ENCODE measurements at regions not wholly inside any gene's neighbourhood (a gene's known extent, or its start where the extent isn't known, plus 50 kb on each side); places are given as distances from the start of the nearest gene placed in this dataset.

GRCh38 chr9:107760469-107761242, 271.1 kb upstream of the KLF4 start:
- no peaks in the 10 kb centered on the region for H3K27me3 ChIP-seq (replicated peaks; ENCODE audit: control insufficient read depth, insufficient read depth, low read length)
- no peak overlapping the region for H3K4me3 ChIP-seq (ENCODE audit: low read length)
- no peak for DNase-seq (ENCODE audit: low read depth)

GRCh38 chr9:107759823-107760166, 270.2 kb upstream of the KLF4 start:
- Histone ChIP-seq H3K27me3 (replicated peaks; ENCODE audit: control insufficient read depth, insufficient read depth, low read length) (no peaks in the 10 kb centered on the region), H3K9me3 (ENCODE audit: control insufficient read depth, low read length) (peaks cover 6% of the 10 kb centered on the region), H3K4me3 (ENCODE audit: low read length) (no peak overlapping the region), H3K4me1 (ENCODE audit: control insufficient read depth, insufficient read depth, low read length) (peaks cover 9% of the 10 kb centered on the region), H3K36me3 (ENCODE audit: control insufficient read depth, insufficient read depth, low read length, severe bottlenecking) (no peaks in the 10 kb centered on the region), H3K9ac (ENCODE audit: low read length) (no peak overlapping the region)
- no peak for DNase-seq (ENCODE audit: low read depth)

More at GRCh38 chr9:107760469-107761242, 271.1 kb upstream of the KLF4 start:
- Histone ChIP-seq H3K9me3 (ENCODE audit: control insufficient read depth, low read length) (peaks cover 6% of the 10 kb centered on the region), H3K4me1 (ENCODE audit: control insufficient read depth, insufficient read depth, low read length) (peaks cover under 1% of the 10 kb centered on the region), H3K36me3 (ENCODE audit: control insufficient read depth, insufficient read depth, low read length, severe bottlenecking) (no peaks in the 10 kb centered on the region), H3K9ac (ENCODE audit: low read length) (no peak overlapping the region)

- Histone ChIP-seq H3K27me3 (replicated peaks; ENCODE audit: control insufficient read depth, insufficient read depth, low read length) (no peaks in the 10 kb centered on the region), H3K36me3 (ENCODE audit: control insufficient read depth, insufficient read depth, low read length, severe bottlenecking) (no peaks in the 10 kb centered on the region), H3K4me3 (ENCODE audit: low read length) (no peak overlapping the region), H3K4me1 (ENCODE audit: control insufficient read depth, insufficient read depth, low read length) (peaks cover 10% of the 10 kb centered on the region), H3K9me3 (ENCODE audit: control insufficient read depth, low read length) (peaks cover 6% of the 10 kb centered on the region), H3K9ac (ENCODE audit: low read length) (no peak overlapping the region)
- DNase-seq (ENCODE audit: low read depth): no peak
Observed at GRCh38 chr9:107759009-107759822, 269.6 kb upstream of the KLF4 start.

GRCh38 chr9:107756091-107756490, 266.5 kb upstream of the KLF4 start:
- H3K9ac ChIP-seq (ENCODE audit: low read length): no peak overlapping the region
- H3K9me3 ChIP-seq (ENCODE audit: control insufficient read depth, low read length): no peaks in the 10 kb centered on the region
- no peak for DNase-seq (ENCODE audit: low read depth)
- no peak overlapping the region for H3K4me3 ChIP-seq (ENCODE audit: low read length)
- H3K4me1 ChIP-seq (ENCODE audit: control insufficient read depth, insufficient read depth, low read length): peaks cover 22% of the 10 kb centered on the region
- no peaks in the 10 kb centered on the region for H3K36me3 ChIP-seq (ENCODE audit: control insufficient read depth, insufficient read depth, low read length, severe bottlenecking)
- no peaks in the 10 kb centered on the region for H3K27me3 ChIP-seq (replicated peaks; ENCODE audit: control insufficient read depth, insufficient read depth, low read length)

GRCh38 chr9:107755246-107755645, 265.7 kb upstream of the KLF4 start:
- H3K27me3 ChIP-seq (replicated peaks; ENCODE audit: control insufficient read depth, insufficient read depth, low read length): no peaks in the 10 kb centered on the region
- no peaks in the 10 kb centered on the region for H3K36me3 ChIP-seq (ENCODE audit: control insufficient read depth, insufficient read depth, low read length, severe bottlenecking)
- no peak overlapping the region for H3K4me3 ChIP-seq (ENCODE audit: low read length)
- H3K9me3 ChIP-seq (ENCODE audit: control insufficient read depth, low read length): no peaks in the 10 kb centered on the region
- H3K9ac ChIP-seq (ENCODE audit: low read length): no peak overlapping the region
- H3K4me1 ChIP-seq (ENCODE audit: control insufficient read depth, insufficient read depth, low read length): peaks cover 27% of the 10 kb centered on the region
- peak; percentile 70 for DNase-seq (ENCODE audit: low read depth)

- Histone ChIP-seq H3K4me1 (ENCODE audit: control insufficient read depth, insufficient read depth, low read length) (peaks cover 41% of the 10 kb centered on the region), H3K4me3 (ENCODE audit: low read length) (peak overlapping the region; percentile 15), H3K27me3 (replicated peaks; ENCODE audit: control insufficient read depth, insufficient read depth, low read length) (no peaks in the 10 kb centered on the region), H3K36me3 (ENCODE audit: control insufficient read depth, insufficient read depth, low read length, severe bottlenecking) (no peaks in the 10 kb centered on the region), H3K9me3 (ENCODE audit: control insufficient read depth, low read length) (no peaks in the 10 kb centered on the region), H3K9ac (ENCODE audit: low read length) (peak overlapping the region; percentile 77)
- DNase-seq (ENCODE audit: low read depth): peak; percentile 79
Observed at GRCh38 chr9:107751567-107752210, 262.1 kb upstream of the KLF4 start.

- Histone ChIP-seq H3K9ac (ENCODE audit: low read length) (peak overlapping the region; percentile 80), H3K4me1 (ENCODE audit: control insufficient read depth, insufficient read depth, low read length) (peaks cover 41% of the 10 kb centered on the region), H3K36me3 (ENCODE audit: control insufficient read depth, insufficient read depth, low read length, severe bottlenecking) (no peaks in the 10 kb centered on the region), H3K4me3 (ENCODE audit: low read length) (peak overlapping the region; percentile 15), H3K27me3 (replicated peaks; ENCODE audit: control insufficient read depth, insufficient read depth, low read length) (no peaks in the 10 kb centered on the region), H3K9me3 (ENCODE audit: control insufficient read depth, low read length) (no peaks in the 10 kb centered on the region)
- peak; percentile 98 for DNase-seq (ENCODE audit: low read depth)
Observed at GRCh38 chr9:107750741-107751566, 261.4 kb upstream of the KLF4 start.

GRCh38 chr9:107749787-107750444, 260.3 kb upstream of the KLF4 start:
- H3K36me3 ChIP-seq (ENCODE audit: control insufficient read depth, insufficient read depth, low read length, severe bottlenecking): no peaks in the 10 kb centered on the region
- H3K4me3 ChIP-seq (ENCODE audit: low read length): peak overlapping the region; percentile 36
- peak overlapping the region; percentile 80 for H3K9ac ChIP-seq (ENCODE audit: low read length)
- H3K4me1 ChIP-seq (ENCODE audit: control insufficient read depth, insufficient read depth, low read length): peaks cover 33% of the 10 kb centered on the region
- peak; percentile 97 for DNase-seq (ENCODE audit: low read depth)
- no peaks in the 10 kb centered on the region for H3K27me3 ChIP-seq (replicated peaks; ENCODE audit: control insufficient read depth, insufficient read depth, low read length)
- H3K9me3 ChIP-seq (ENCODE audit: control insufficient read depth, low read length): no peaks in the 10 kb centered on the region

- Histone ChIP-seq H3K4me3 (ENCODE audit: low read length) (no peak overlapping the region), H3K36me3 (ENCODE audit: control insufficient read depth, insufficient read depth, low read length, severe bottlenecking) (no peaks in the 10 kb centered on the region), H3K27me3 (replicated peaks; ENCODE audit: control insufficient read depth, insufficient read depth, low read length) (no peaks in the 10 kb centered on the region), H3K9ac (ENCODE audit: low read length) (no peak overlapping the region), H3K4me1 (ENCODE audit: control insufficient read depth, insufficient read depth, low read length) (peaks cover 30% of the 10 kb centered on the region), H3K9me3 (ENCODE audit: control insufficient read depth, low read length) (no peaks in the 10 kb centered on the region)
- DNase-seq (ENCODE audit: low read depth): no peak
Observed at GRCh38 chr9:107744873-107745272, 255.3 kb upstream of the KLF4 start.

GRCh38 chr9:107742531-107743309, 253.2 kb upstream of the KLF4 start:
- DNase-seq (ENCODE audit: low read depth): no peak
- H3K27me3 ChIP-seq (replicated peaks; ENCODE audit: control insufficient read depth, insufficient read depth, low read length): no peaks in the 10 kb centered on the region
- peaks cover 41% of the 10 kb centered on the region for H3K4me1 ChIP-seq (ENCODE audit: control insufficient read depth, insufficient read depth, low read length)
- no peaks in the 10 kb centered on the region for H3K9me3 ChIP-seq (ENCODE audit: control insufficient read depth, low read length)
- H3K36me3 ChIP-seq (ENCODE audit: control insufficient read depth, insufficient read depth, low read length, severe bottlenecking): no peaks in the 10 kb centered on the region
- no peak overlapping the region for H3K4me3 ChIP-seq (ENCODE audit: low read length)
- H3K9ac ChIP-seq (ENCODE audit: low read length): no peak overlapping the region
